Esophagus squamous epithelium (tissue), 4 donors: ENCODE measurements at regions not wholly inside any gene's neighbourhood (a gene's known extent, or its start where the extent isn't known, plus 50 kb on each side); places are given as distances from the start of the nearest gene placed in this dataset.

Experiments
- CTCF ChIP-seq, 6 experiments: fragments of 450-650 bp in 4 of 6; fragments of 200-600 bp in 2 of 6; sonication (generic) in 2 of 6; IDR thresholded peaks; one replicate each; pipeline ENCODE4 v1.5.1; 2016 to 2019; ENCODE audit warnings: antibody characterized with exemption in 6 of 6, mild to moderate bottlenecking in 4 of 6, moderate library complexity in 4 of 6
- POLR2A ChIP-seq, 4 donors: fragments of 450-650 bp; IDR thresholded peaks; one replicate each; pipeline ENCODE4 v1.6.1; 2017; ENCODE audit warnings: antibody characterized with exemption in 4 of 4, mild to moderate bottlenecking in 4 of 4, moderate library complexity in 3 of 4

- TF ChIP-seq CTCF (IDR thresholded peaks at IDR 0.05) (no peak), POLR2A (IDR thresholded peaks at IDR 0.05) (no peak)
Measured at GRCh38 chr2:65864619-65865018, 432.2 kb upstream of the SPRED2 start.
